Pons (tissue), 1 donor: ENCODE measurements at regions not wholly inside any gene's neighbourhood (a gene's known extent, or its start where the extent isn't known, plus 50 kb on each side); places are given as distances from the start of the nearest gene placed in this dataset.
"Not testable (repeated sequence)": the region's sequence is repeated elsewhere in the genome, so short reads cannot be mapped to it uniquely, and the experiment has no call there.

Experiments
- DNase-seq: peaks from one replicate; pipeline ENCODE4 v3.0.0-alpha.2; 2016; ENCODE audit warnings: low spot score

DNA sequence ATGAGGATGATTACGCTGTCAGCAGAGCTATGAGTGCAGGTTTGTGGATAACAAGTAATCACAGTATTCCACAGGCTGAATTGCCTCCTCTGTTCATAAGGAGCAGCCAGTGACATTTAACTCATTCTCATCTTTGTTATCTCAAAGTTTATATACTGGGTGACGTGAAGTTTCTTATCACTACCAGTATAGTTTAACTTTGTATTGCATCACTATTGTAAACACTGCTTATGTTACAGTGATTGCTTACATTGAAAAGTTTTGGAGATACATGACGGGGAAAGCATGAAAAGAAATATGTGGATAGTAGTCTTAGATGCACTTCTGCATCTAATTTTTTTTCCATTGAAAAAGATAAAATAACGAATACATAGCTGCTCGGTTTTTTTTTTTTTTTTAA lies 429.7 kb downstream of the VGLL3 start:
- no peak for DNase-seq

DNA sequence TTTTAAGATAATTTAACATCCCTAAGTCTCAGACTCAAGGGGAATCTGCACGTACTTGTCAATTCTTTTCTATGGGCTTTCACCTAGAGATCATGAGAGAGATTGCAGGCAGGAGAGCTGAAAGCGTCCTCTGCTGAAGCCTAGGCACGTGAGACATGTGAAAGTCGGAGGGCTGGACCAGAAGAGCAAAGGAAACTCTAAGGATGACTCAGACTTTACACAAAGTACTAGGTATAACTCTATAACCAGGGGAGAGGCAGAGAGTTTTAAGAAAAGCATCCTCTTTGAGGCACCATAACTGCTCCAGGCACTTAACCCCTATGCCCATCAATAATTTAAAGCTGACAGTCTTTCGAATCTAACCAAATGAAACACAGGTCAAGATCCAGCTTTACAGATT lies 436.6 kb downstream of the VGLL3 start:
- DNase-seq: no peak

DNA sequence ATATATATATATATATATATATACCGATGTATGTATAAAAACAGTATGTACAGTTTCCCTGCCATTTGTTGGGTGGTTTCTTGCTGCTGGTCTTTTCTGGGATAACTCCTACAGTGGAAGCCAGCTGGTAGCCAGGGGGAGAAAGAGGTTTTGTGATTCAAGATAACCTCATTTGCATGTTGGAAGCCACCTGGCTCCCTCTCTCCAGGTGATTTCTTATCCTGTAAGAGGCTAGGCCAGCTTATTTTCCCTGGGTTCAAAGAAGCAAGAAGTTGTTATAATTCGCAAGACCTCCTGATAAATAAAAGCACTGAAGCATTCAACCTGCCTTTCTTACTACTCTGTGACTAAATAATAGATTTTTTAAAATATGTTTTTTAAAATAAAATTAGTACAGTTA lies 443.3 kb downstream of the VGLL3 start:
- no peak for DNase-seq

DNA sequence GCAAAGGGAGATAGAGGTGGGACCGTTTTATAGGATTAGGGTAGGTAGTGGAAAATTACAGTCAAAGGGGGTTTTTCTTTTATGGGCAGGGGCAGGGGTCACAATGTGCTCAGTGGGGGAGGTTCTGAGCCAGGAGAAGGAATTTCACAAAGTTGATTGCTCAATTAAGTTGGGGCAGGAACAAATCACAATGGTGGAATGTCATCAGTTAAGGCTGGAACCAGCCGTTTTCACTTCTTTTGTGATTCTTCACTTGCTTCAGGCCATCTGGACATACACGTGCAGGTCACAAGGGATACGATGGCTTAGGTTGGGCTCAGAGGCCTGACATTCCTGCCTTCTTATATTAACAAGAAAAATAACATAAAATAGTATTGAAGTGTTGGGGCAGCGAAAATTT lies 453.8 kb downstream of the VGLL3 start:
- no peak for DNase-seq

DNA sequence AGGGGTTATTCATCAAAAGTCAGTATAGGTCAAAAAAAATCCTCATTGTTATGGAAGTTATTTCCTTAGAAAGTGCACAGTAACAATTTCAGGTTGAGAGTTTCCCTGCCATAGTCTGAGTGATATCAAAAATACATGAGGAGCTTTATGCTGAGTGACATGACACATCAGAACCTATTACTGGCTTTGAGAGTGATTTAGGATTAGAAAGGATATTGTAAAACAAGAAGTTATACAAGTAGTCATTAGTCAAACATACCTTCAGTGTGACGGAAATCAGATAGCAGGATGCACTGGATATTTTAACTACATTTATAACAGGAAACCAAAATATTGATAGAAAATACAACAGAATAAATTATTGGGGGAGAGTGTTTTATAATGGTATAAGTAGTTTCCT lies 471.1 kb downstream of the VGLL3 start:
- DNase-seq: no peak

DNA sequence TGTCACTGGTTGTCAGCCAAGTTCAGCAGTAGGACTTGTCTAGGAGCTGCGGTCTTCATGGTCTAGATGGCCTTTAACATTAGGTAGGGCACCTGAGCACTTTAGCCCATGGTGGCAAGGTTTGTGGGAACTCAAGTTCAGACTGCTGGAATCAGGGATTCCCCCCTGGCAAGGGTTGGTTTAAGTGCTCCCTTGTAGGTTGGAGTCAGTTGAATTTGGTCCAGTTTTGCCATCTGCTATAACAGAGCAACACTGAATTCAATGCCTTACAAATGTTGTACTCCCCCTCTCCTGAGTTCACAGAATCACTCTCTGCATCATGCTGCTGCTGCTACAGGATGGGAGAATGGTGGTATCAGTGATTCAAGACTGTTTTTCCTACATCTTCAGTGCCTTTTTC lies 509.3 kb downstream of the VGLL3 start:
- DNase-seq: no peak

DNA sequence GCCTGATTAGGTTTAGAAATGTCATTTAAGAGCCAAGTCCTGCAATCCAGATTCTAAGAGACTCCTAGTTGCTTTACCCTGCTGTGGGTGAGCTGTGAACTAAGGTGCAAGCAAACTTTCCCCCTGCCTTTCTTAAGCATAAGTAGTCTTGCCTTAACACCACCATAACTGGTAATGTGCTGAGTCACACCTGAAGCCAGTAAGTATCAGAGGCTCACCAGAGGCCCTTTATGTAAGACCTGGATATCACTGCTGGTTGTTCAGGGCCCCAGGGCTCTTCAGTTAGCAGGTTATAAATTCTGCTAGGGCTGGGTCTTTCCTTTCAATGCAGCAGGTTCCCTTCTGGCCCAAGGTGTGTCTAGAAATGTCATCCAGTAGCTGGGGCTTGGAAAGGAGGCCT lies 509.9 kb downstream of the VGLL3 start:
- no peak for DNase-seq

DNA sequence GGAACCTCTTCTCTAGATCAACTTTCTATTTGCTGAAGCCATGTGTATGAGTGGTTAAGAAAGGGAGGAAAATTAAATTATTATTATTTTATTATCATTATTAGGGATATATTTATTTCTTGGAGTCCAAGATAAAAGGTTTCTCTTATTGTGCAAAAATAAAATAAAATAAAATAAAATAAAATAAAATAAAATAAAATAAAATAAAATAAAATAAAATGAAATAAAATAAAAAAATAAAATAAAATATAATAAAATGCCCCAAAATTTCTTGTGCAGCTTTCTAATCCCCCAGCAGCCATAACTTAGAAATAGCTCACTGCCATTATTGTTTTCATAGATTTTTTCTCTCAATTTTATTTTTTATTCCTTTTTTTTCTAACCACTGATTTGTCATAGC lies 526.8 kb downstream of the VGLL3 start:
- DNase-seq: no peak

DNA sequence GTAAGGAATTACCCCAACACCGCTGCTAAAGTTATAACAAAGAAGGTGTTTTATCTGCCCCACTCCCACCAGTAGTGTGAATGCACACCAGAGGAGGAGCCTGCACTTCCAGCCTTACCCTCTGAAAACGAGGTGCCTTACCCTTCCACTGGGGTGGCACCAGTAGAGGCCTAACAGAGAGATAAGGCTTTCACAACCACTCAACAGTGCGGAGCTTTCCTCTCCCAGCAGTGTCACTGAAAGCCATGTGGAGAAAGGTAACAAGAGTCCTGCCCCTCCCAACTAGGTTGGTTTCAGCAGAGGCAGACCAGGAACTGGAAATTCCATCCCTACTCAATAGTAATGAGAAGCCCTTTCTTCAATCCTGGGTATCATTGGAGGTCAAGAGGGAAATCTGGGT lies 539.2 kb downstream of the VGLL3 start:
- no peak for DNase-seq

DNA sequence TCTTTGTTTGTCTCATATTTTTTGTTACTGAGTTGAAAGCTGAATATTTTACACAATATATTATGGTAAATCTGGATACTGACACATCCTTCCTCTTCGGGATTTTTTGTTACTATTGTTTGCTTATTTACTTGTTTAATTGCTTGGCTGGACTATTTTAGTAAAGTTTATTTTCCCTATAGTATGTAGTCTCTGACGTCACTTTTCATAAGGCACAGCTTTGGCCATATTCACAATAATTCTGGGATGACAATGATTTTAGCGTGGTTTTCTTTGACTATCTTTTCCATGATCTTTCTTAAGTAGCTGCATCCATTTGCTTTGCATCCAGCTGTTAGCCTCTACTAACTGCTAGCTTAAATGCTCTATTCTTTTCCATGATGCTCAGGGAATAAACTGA lies 552.4 kb downstream of the VGLL3 start:
- no peak for DNase-seq

DNA sequence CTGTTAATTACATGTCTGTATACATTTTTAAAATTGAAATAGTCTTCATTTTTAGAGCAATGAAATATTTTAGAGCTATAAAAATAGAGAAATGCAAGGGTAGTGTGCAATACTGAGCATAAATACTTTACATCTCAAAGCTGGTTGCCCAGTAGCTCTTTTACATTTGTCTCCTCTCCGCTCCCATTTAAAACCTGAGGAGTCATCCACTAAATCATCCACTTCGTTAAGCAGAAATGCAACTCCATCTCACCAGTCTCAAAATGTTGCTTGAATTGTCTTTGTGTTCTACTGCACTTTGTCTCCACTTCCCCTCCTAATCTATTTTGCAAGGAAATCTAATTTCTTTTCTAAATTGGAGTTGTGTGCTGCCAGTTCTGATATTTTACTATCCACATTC lies 563.6 kb downstream of the VGLL3 start:
- no peak for DNase-seq

DNA sequence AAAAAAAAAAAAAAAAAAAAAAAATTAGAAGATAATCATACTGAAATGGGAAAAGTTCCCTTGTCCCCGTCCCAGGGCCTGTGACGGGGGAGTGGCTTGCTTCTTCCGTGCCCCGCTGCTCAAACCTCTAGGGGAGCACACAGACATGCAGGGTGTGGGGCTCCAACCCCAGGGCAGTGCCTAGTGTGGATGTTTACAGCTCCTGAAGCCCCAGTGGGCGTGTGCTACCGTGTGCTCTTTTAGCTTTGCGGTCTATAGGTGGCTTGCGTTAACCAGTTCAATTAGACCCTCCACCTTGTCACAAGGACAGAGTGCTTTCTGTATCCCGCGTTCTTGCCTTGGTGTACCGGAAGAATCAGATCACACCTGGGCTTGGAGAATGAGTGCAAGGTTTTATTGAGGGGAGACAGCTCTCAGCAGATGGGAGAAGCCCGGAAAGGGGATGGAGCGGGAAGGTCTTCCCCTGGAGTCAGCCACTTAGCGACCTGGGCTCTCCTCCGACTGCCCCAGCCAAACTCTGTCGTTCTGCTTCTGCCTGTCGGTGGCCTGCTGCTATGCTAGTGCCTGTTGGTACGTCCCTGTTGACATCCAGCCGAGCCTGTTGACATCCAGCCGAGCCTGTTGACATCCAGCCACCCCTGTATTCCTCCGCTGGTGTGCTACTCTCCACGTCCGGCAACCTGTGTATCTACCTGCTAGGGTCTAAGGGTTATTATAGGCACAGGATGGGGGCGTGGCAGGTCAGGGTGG lies 569.8 kb downstream of the VGLL3 start:
- DNase-seq: no peak

DNA sequence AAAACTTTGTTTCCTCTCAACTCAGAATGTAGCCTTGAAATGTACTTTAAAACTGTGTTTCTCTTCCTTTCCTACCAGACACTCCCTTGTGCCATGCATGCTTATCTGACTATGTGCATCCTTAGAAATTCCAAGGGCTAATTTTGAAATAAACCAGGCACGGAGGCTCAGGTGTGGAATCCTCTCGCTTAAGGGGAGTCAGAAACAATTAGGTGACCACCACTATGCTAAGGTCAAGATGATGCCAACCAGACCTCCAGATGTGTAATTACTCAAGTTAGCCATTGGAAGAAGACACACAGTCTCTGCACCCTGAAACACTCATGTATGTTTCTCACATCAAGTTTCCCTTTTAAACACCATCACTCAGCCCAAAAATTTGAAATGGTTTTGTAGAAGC lies 572.1 kb downstream of the VGLL3 start:
- DNase-seq: no peak

DNA sequence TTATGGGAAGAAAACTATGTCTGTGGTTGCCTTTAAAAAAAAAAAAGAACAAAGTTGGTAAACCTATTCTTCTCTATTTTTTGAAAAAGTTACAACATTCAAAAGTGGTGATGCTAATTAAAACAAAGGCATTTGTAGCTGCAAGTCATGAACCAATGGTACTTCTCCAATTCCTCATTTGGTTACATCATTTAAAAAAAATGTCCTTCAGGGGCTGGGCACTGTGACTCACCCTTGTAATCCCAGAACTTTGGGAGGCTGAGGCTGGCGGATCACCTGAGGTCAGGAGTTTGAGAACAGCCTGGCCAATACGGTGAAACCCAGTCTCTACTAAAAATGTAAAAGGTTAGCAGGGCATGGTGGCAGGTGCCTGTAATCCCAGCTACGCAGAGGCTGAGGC lies 574.6 kb downstream of the VGLL3 start:
- no peak for DNase-seq

DNA sequence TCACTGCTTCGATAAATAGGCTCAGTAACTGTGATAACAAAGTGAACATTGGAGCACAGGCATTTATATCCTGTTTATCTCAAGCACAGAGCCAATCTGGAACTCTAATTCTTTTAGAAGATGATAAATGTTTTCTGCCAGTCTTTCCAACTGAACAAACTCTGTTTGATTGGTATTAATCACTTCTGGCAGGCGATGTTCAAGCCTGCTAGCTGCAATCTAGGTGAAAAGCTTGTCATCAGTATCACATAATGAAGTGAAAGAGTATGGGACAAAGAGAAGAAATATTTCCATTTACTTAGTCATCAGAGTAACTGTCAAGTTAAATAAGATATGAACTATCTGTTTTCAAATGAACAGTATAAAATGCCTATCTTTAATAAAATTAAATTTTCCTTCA lies 577.3 kb downstream of the VGLL3 start:
- no peak for DNase-seq

DNA sequence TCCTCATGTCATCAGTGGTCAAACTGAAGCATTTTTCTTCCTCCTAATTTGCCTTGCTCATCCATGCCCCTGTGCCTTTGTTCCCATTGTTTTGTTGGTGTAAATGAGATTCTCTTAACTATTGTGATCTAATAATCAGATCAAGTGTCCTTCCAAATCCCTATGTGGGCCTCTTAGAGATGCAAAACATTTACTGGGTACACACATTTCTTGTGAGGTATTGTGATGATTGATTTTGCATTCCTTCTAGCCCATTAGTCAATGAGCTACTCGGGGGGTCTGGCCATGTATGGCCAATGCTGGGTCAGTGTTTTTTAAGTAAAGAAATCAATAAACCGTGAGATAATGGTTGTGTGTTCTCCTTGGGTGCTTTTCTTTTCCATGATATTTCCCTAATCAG lies 580.4 kb downstream of the VGLL3 start:
- DNase-seq: no peak

DNA sequence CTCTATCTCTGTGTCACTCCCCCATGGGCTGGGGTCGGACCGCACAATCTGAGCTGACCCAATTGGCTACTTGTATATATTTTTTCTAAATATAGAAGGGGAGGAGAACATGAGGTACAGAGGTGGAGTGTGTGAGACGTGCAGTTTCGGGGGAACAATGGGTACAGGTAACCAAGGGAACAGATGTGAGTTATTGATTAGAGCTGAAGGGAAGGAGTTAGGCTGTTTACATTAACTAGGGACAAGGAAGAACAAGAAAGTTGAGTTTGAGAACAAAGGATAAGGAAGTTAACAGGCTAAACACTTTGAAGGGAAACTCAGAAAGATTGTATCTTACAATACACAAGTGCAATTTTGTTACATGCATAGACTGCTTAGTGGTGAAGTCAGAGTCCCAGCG lies 601.2 kb downstream of the VGLL3 start:
- not testable (repeated sequence) for DNase-seq

DNA sequence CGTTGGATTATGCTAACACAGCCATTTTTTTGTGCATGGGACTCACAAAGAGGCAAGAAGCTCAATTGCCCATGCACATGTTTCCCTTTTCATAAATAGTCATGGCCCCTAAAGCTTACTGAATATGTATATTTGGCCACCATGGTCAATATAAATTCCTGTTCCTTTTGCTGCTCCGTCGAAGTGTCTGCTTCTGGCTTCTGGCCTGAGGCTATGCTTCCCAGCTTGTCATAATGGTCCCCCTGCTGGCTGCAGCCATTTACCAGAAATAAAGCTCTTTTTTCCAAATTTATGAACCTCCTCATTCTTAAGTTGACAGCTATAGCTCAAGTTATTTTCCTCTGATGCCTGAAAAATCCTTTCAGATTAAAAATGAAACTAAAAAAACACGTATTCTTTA lies 602.1 kb downstream of the VGLL3 start:
- DNase-seq: no peak

DNA sequence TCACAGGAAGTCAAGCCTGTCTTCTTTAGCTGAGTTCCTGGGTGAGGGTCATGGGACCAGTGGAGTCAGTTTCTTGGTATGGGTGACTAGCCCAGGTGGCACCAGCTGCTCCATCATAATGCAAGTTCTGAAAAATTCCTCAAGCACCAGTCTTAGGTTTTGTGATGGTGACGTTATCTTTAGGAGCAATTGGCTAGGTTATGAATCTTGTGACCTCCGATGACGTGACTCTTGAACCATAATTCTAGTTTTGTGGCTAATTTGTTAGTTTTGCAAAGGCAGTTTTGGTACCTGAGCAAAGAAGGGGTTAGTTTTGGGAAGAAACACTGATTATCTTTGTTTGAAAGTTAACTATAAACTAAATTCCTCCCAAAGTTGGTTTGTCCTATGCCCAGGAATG lies 608.4 kb downstream of the VGLL3 start:
- DNase-seq: no peak

DNA sequence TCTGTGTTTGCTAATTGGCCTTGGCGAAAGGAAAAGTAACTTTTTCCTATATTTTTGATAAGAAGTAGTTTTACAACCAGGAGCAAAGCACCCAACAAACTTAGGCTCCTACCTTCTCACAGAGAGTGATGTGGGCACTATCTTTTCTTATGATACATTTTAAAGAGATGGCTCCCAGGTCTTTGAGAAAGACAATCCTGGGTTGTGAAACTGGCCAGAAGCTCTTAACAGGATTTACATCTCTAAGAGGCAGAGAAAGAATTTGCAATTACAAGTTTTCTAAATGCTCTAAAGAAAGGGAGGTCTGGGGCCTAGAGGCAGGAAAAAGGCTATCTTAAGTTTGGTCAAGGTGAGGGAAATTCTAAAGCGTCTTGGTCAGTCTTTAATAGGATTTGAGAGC lies 609.7 kb downstream of the VGLL3 start:
- no peak for DNase-seq

DNA sequence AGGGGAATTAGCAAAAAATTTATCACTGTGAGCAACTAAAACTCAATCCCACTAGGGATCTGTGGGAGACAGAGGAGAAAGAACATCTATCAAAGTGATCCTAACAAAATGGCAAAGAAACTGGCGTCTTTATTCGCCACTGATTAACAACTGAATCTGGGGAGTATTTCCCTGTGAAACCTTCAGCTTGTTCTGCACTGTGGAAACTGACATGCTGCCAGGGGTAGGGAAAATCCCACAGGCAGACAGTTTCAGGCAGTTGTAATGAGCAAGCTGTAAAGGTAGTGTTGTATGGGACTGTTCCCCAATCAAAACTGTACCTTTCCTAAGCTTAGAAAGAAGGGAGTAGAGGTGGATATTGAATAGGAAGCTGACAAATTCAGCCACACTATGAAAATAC lies 611.7 kb downstream of the VGLL3 start:
- DNase-seq: no peak

DNA sequence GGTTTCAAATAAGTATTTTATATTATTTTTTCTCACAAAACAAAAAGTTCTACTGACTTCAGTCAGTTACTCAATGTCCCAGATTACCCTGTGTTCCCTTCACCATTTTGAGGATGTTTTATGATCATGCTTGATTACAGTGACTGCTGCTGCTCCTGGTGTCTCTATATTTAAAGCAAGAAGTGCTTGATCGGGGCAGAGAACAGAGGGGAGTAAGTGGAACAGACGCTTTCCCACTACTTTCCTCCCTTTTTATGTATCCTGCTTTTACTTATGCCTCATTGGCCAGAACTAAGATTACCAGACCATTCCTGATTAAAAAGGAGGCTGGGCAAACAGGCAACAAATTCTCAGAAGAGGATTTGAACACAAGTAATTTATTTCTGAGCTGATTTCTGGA lies 612.1 kb downstream of the VGLL3 start:
- no peak for DNase-seq

DNA sequence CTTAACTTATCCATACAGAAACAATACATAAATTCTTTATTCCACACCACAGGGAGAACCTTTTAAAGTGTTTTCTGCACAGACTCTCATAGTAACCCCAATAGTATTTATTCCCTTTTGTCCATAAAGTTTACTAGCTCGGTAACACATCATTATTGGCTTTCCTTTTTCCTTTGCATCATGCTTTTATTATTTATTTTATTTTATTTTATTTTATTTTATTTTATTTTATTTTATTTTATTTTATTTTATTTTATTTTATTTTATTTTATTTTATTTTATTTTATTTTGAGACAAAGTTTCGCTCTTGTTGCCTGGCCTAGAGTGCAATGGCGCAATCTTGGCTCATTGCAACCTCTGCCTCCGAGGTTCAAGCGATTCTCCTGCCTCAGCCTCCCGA lies 655.4 kb downstream of the VGLL3 start:
- DNase-seq: not testable (repeated sequence)

DNA sequence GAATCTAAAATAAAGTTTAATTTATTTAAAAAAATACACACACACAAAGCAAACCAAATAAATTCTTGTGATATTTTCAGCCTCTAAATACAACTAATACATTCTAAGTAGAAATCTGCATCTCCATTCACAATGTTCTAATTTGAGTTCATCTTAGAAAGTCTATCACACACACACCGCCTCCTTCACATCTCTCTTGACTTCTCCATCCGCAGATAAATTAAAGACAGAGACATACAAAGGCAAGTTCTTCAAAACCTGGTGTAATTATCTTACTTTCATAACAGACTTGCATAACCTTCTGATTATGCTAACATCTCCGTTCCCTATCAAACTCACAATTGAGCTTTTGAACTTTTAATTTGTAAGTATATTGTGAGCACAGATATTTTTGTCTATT lies 657.3 kb downstream of the VGLL3 start:
- DNase-seq: no peak

DNA sequence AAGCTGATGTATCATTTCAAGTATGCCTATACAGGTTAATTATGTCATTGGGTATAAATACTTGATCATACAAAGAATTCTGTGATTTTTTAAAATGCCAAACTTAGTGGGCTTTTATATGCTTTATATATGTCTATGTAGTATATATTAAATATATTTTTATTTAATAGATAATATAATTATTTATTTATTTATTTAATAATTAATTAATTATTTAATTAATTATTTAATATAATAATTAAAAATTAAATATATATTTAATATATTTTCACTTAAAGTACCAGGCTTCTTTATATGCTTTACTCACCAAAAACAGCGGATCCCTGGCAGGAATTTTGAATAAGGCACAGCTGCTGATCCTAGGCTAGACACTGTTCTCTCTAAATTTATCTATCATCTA lies 687.0 kb downstream of the VGLL3 start:
- DNase-seq: no peak
